ENCODE measurements at regions not wholly inside any gene's neighbourhood (a gene's known extent, or its start where the extent isn't known, plus 50 kb on each side); places are given as distances from the start of the nearest gene placed in this dataset.
"Not testable (repeated sequence)": the region's sequence is repeated elsewhere in the genome, so short reads cannot be mapped to it uniquely, and the experiment has no call there.

DNA sequence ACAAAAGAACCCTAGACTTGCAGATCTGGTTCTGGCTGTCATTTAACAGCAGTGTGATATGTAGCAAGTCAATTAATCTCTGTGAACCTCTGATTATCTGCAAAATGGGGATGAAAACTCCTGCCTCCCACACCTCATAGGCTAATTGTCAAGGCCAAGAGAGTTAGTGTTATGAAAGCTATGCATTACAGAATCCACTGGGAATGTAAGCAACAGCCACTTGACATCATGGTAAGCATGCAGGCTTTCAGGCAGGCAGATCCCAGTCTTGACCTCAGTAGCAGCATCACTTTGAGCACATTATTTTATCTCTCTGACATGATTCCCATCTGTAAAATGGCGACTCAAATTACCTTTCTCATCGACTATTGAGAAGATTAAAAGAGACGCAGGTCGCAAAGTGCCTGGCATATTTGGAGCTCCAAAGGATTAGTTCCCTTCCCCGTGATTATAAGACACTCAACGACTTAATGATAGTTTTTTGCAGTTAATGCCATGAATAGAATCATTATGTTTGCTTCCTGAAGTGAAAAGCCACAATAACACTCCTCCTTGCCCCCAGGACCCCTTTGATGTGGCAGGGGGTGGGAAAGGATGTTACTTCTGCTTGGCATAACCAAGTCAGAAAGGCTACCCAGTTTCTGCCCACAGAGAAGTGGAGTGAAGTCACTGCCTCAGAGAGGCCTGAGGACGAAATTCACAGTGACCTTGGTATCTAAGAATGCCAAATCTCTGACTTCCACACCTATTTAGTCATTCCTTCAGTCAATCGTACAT is 273.0 kb upstream of the NFIA start:
- no peak for DNase-seq (ENCODE audit: low spot score)

DNA sequence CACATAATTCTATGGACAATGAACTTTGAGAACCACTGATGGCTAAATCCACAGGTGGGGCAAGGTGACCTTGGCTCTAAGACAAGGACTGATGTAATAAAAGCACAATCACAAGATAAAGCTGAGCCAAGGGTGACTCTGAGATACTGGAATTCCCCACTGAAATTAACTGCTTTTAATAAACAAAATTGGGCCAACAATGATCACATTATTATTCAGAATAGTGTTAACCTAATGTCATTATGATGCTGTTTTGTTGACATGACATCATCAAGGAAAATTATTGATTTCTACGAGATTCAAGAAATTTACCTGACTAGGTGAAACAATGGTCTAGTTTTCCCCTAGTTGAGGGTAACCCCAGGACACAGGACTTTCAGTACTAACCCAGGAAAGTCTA is 273.7 kb upstream of the NFIA start:
- no peak for DNase-seq (ENCODE audit: low spot score)

DNA sequence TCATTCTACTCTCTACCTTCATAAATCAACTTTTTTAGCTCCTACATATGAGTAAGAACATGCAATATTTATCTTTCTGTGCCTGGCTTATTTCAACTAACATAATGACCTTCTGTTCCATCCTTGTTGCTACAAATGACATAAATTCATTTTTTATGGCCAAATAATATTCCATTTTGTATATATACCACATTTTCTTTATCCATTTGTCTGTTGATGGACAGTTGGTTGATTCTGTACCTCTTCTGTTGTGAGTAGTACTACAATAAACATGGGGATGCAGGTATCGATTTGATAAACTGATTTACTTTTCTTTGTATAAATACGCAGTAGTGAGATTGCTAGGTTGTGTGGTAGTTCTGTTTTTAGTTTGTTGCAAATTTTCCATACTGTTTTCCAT is 279.5 kb upstream of the NFIA start:
- no peak for DNase-seq (ENCODE audit: low spot score)

- DNase-seq (ENCODE audit: low spot score), result no peak
These were observed 285.0 kb upstream of the NFIA start for GRCh38 chr1:60797351-60797750.

GRCh38 chr1:60791226-60791625 is 291.1 kb upstream of the NFIA start:
- DNase-seq (ENCODE audit: low spot score), result no peak

- DNase-seq (ENCODE audit: low spot score), result not testable (repeated sequence)
These were observed 309.3 kb upstream of the NFIA start for GRCh38 chr1:60773099-60773498.

DNA sequence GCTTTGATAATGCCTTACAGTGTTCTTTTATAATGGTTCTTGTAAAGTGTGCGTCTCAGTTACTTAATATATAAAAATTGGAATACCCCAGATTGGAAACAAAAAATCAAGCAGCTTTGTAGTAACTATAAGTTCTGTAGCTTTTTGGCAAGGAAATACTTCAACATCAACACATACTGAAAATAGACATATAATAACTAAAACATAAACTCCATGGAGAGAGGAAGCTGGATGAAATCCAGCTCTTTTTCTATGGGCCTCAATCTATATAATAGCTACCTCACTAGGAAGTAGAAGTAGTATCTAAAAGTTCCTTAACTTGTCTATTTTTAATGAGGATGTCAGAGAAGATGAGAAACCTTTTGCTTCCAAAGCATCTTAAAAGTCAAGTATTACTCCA is 313.3 kb upstream of the NFIA start:
- no peak for DNase-seq (ENCODE audit: low spot score)

DNA sequence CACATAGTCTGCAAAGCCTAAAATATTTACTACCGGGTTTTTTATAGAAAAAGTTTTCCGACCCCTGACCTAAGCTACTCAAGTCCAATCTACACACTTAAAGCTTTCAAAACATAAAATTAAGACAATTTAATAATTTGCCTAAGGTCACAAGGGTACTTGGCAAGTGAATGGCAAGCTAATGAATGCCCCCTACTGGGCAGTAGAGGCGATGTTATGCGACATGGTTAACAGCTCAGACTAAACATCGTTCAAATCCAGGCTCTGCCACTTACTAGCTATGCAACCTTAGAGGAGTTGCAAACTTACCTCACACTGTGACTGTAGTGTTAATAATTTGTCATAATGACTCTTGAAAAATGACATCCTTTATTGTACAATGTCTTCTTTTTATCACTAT is 317.2 kb upstream of the NFIA start:
- DNase-seq (ENCODE audit: low spot score), result peak; percentile 9

GRCh38 chr1:60764489-60764888 is 317.9 kb upstream of the NFIA start:
- no peak for DNase-seq (ENCODE audit: low spot score)

- DNase-seq (ENCODE audit: low spot score), result no peak
These were observed 318.6 kb upstream of the NFIA start for GRCh38 chr1:60763741-60764140.

- DNase-seq (ENCODE audit: low spot score), result no peak
These were observed 319.4 kb upstream of the NFIA start for GRCh38 chr1:60762911-60763310.

DNA sequence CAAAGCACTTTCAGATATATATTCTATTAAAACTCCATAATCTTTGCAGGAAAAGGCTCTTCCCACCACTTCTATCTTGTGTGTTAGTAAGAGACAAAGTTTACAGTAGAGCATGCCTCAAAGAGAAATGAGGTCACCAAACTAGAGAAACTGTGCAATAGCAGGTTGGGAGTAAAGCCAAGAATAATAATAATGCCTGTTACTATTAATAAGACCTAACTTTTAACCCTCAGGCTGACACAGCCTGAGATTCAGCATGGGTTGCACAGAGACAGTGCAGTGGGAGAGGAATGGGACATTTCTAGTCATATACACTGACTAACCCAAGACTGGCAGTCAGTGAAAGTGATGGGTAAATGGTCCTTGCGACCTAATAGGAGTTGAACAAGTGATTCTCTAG is 320.2 kb upstream of the NFIA start:
- no peak for DNase-seq (ENCODE audit: low spot score)

- DNase-seq (ENCODE audit: low spot score), result no peak
These were observed 323.1 kb upstream of the NFIA start for GRCh38 chr1:60759291-60759690.

DNA sequence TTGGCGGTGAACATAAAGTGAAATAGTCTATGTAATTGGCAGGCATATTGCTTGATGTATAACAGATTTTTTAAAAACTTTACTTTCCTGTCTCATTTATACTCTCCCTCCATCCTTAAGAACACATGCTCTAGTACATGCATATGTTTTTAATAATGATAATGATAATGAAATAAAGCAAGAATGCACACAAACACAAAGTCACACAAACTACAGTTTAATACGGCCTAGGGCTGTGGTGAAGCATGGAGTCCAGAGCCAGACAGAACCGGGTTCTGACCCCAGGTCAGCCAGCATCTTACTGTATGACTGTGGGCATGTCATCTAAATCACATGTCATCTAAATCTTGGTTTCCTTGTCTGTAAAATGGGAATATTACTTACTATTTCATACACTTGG is 324.9 kb upstream of the NFIA start:
- DNase-seq (ENCODE audit: low spot score), result no peak

DNA sequence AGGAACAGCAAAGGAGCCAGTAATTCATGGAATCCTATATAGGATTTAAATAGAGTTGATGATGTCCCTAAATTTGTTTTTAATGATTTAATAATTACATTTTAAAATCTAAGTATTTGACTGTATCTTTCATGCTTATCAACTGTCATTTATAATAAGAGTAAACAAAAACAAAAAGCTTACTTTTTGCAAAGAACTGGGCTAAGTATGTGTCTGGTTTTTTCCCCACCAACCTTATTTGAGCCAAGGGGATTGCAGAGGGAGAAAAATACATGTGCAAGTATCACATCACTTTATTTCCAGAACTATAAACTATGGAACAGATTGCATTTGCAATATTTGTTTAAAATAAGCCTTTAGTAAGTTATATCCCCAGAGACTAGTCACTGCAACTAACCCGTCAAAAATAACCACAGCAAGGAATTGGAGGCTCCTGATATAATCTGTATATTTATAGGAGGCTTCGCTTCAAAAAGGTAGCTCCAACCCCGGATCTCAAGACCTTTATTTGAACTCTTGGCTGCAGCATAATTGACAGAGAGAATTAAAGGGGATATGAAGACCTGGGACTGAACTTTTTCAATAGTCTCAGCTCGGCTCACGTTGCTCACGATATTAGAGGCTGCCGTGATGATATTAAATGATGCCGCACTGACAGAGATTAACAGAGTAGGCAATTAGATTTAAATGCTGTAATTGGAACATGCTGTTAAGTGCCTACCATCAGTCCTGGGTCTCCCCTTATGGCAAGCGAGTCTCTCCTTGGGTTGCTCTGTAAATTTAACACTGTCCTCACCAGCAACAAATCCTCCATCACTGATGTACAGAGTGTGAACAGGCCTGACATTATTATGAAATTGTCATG is 329.1 kb upstream of the NFIA start:
- no peak for DNase-seq (ENCODE audit: low spot score)

DNA sequence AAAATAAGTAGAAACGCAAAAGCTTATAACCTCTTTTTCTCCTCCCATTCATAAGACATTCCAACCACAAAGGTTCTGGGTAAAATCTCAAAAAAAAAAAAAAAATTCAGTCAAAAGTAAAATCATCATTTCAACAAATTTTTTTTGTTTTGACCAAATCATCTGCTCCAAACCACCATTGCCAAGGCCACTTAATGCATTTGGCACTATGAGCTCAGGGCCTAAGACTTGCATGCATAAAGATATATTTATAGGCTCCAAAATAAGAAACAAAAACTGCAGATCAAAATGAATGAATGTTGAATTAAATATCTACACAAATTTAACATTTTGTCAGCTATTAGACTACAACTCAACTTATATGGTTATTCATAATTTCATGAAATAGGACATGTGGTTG is 331.1 kb upstream of the NFIA start:
- DNase-seq (ENCODE audit: low spot score), result no peak

GRCh38 chr1:60747353-60747752 is 335.0 kb upstream of the NFIA start:
- no peak for DNase-seq (ENCODE audit: low spot score)

DNA sequence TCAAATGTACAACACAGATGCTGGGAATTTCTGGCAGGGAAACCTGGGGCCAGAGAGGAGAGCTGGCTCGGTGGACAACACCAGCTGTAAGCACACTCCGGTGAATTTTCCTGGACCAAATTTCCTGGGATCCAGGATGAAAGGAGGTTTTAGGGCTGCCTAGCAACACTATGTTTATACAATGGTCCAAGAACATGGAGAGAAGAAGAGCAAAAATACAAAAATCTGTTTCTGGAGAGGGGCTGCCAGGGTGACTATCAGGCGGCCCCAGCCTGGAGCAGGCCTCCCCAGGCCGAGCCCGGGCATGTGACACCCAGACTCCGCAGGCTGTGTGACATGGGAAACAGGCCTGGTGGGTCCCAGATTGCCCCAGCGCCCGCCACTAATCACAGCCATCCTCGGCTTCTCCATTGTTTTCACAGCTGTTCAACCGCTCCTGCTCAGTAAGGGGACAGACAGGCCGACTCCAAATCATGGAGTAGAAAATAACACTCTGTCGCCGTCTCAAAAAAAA is 336.0 kb upstream of the NFIA start:
- DNase-seq (ENCODE audit: low spot score), result no peak

DNA sequence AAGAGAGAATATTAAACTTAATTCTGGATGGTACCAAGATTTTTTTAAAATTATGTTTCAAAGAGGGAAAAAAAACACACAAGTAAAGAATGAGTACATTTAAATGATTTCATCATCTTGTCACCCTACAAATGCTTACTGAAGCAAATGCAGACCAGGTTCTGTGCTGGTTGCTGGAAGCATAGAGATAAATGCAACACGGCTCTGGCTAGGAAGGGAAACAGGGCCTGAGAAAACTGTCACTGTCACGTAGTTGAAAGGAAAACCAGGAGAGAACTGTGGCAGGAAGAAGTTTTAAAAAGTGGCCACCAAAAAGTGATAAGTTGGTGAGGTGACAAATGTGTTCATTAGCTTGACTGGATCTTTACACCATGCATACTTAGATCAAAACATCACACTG is 336.9 kb upstream of the NFIA start:
- no peak for DNase-seq (ENCODE audit: low spot score)

DNA sequence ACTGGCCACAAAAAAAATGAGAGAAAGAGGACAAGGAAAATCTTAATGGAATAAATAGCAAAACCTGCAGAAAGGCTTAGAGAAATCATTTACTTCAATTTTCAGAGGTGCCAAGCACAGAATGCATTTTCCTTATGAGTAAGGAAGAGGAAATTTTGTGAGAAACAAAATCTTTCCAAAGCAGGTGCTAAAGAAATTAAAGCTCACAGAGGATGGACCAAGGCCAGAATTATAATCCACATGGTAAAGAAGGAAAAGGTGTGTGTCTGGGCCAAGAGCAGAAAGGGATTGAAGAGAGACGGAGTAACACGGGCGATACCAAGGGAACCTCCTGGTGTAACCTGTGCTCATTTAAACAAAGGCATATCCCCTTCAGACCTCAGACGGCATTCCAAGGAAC is 340.0 kb upstream of the NFIA start:
- no peak for DNase-seq (ENCODE audit: low spot score)

GRCh38 chr1:60740154-60740553 is 342.2 kb upstream of the NFIA start:
- no peak for DNase-seq (ENCODE audit: low spot score)

GRCh38 chr1:60739729-60740128 is 342.6 kb upstream of the NFIA start:
- DNase-seq (ENCODE audit: low spot score), result no peak

GRCh38 chr1:60732977-60733401 is 349.4 kb upstream of the NFIA start:
- DNase-seq (ENCODE audit: low spot score), result no peak

Measured in activated CD4-positive, alpha-beta T cell treated with anti-CD3 and anti-CD28 coated beads, Interleukin-2, Interleukin-4, amounts not matched to agents 100 ng/mL and 50 ng/mL, durations not matched to agents 16 hours and 8 hours (primary cell).